Superior temporal gyrus (tissue), 1 donor: ENCODE measurements at regions not wholly inside any gene's neighbourhood (a gene's known extent, or its start where the extent isn't known, plus 50 kb on each side); places are given as distances from the start of the nearest gene placed in this dataset.
"Not testable (repeated sequence)": the region's sequence is repeated elsewhere in the genome, so short reads cannot be mapped to it uniquely, and the experiment has no call there.

Experiments
- DNase-seq: peaks from one replicate; pipeline ENCODE4 v3.0.0-alpha.2; 2016; ENCODE audit errors: extremely low spot score

GRCh38 chr2:58387701-58388100 lies 146.6 kb upstream of the FANCL start:
- no peak for DNase-seq

GRCh38 chr2:58386904-58387303 lies 145.8 kb upstream of the FANCL start:
- DNase-seq, result not testable (repeated sequence)

- no peak for DNase-seq
Observed at GRCh38 chr2:58378152-58378551, 137.0 kb upstream of the FANCL start.

GRCh38 chr2:58377181-58377580 lies 136.1 kb upstream of the FANCL start:
- no peak for DNase-seq

GRCh38 chr2:58376592-58376991 lies 135.5 kb upstream of the FANCL start:
- no peak for DNase-seq

GRCh38 chr2:58369594-58369993 lies 128.5 kb upstream of the FANCL start:
- DNase-seq, result no peak

- DNase-seq, result no peak
Observed at GRCh38 chr2:58364098-58364497, 123.0 kb upstream of the FANCL start.

- DNase-seq, result no peak
Observed at GRCh38 chr2:58358026-58358425, 116.9 kb upstream of the FANCL start.

GRCh38 chr2:58357521-58357920 lies 116.4 kb upstream of the FANCL start:
- DNase-seq, result no peak

GRCh38 chr2:58354230-58354629 lies 113.1 kb upstream of the FANCL start:
- no peak for DNase-seq

- no peak for DNase-seq
Observed at GRCh38 chr2:58350484-58350883, 109.4 kb upstream of the FANCL start.

- DNase-seq, result no peak
Observed at GRCh38 chr2:58347810-58348209, 106.7 kb upstream of the FANCL start.

- DNase-seq, result no peak
Observed at GRCh38 chr2:58341047-58341446, 99.9 kb upstream of the FANCL start.

- no peak for DNase-seq
Observed at GRCh38 chr2:58339548-58340243, 98.6 kb upstream of the FANCL start.

GRCh38 chr2:58336416-58336815 lies 95.3 kb upstream of the FANCL start:
- DNase-seq, result no peak

GRCh38 chr2:58334414-58334813 lies 93.3 kb upstream of the FANCL start:
- DNase-seq, result no peak

- DNase-seq, result not testable (repeated sequence)
Observed at GRCh38 chr2:58325296-58325895, 84.3 kb upstream of the FANCL start.

- no peak for DNase-seq
Observed at GRCh38 chr2:58319481-58319880, 78.4 kb upstream of the FANCL start.

- DNase-seq, result not testable (repeated sequence)
Observed at GRCh38 chr2:58318949-58319348, 77.8 kb upstream of the FANCL start.

- no peak for DNase-seq
Observed at GRCh38 chr2:58313926-58314325, 72.8 kb upstream of the FANCL start.

GRCh38 chr2:58308435-58308834 lies 67.3 kb upstream of the FANCL start:
- no peak for DNase-seq

GRCh38 chr2:58304843-58305242 lies 63.7 kb upstream of the FANCL start:
- DNase-seq, result no peak

GRCh38 chr2:58299123-58299522 lies 58.0 kb upstream of the FANCL start:
- DNase-seq, result no peak

- DNase-seq, result peak; percentile 65
Observed at GRCh38 chr2:58293056-58293455, 51.9 kb upstream of the FANCL start.
